IPS-20b (cell line): ENCODE measurements at regions not wholly inside any gene's neighbourhood (a gene's known extent, or its start where the extent isn't known, plus 50 kb on each side); places are given as distances from the start of the nearest gene placed in this dataset.
"Not testable (repeated sequence)": the region's sequence is repeated elsewhere in the genome, so short reads cannot be mapped to it uniquely, and the experiment has no call there.

Source experiments
- H3K27ac ChIP-seq: one replicate; pipeline ENCODE4 v1.5.1; 2013; ENCODE audit warnings: low read length
- H3K27me3 ChIP-seq: 2 replicates; pipeline ENCODE4 v1.6.1; 2013; ENCODE audit warnings: mild to moderate bottlenecking, low read length, inconsistent platforms; ENCODE audit not compliant: insufficient read depth
- H3K36me3 ChIP-seq: 2 replicates; pipeline ENCODE4 v1.6.1; 2013; ENCODE audit warnings: low read depth, mild to moderate bottlenecking, inconsistent platforms, low read length, moderate library complexity; ENCODE audit not compliant: insufficient read depth
- H3K4me1 ChIP-seq: 2 replicates; pipeline ENCODE4 v1.6.1; 2013; ENCODE audit warnings: mild to moderate bottlenecking, control low read depth, inconsistent platforms, low read length, moderate library complexity; ENCODE audit not compliant: insufficient read depth
- H3K4me3 ChIP-seq: 2 replicates; pipeline ENCODE4 v1.5.1; 2013; ENCODE audit warnings: mild to moderate bottlenecking, low read length, inconsistent platforms
- H3K9ac ChIP-seq: 2 replicates; pipeline ENCODE4 v1.6.1; 2013; ENCODE audit warnings: low read depth, mild to moderate bottlenecking, inconsistent platforms, low read length, moderate library complexity
- H3K9me3 ChIP-seq: 2 replicates; pipeline ENCODE4 v1.6.1; 2013; ENCODE audit warnings: mild to moderate bottlenecking, low read depth, low read length, inconsistent platforms; ENCODE audit not compliant: insufficient read depth

- Histone ChIP-seq H3K9me3 (no peaks in the 10 kb centered on the region), H3K36me3 (no peaks in the 10 kb centered on the region), H3K4me1 (peaks cover 23% of the 10 kb centered on the region), H3K4me3 (no peak overlapping the region), H3K27me3 (no peaks in the 10 kb centered on the region), H3K27ac (no peak overlapping the region), H3K9ac (no peak overlapping the region)
These were observed 100.5 kb upstream of the SPATA31D4 start for GRCh38 chr9:81827616-81828296.

DNA sequence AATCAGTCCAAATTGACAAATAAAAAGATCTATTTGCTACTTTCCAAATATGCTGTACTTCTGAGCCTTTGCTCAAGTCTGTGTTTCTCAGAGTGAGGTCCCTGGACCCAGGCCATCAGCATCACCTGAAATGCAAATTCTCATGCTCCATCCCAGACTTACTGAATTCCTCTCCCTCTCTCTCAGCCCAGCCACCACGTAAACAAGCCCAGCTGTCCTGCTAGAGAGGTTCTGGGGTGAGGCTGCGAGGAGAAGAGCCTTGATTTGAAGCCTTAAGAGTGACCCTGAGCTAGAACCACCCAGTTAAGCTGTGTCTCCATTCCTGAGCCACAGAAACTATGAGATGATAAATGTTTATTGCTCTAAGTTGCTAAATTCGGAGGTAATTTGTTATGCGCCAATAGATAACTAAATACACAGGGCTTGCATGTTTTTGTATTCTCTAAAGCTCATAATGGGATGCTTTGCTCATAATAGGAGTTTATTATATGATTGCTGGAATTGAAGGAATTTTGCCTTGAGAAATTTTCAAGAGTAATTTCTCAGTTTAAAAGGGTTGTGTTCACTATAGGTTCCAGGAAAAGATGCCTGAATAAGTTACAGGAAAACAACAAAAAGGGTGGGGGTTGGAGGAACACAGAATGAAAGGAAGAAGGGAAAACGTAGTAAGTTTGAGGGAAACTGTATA lies 98.9 kb upstream of the SPATA31D4 start:
- no peaks in the 10 kb centered on the region for H3K27me3 ChIP-seq
- no peak overlapping the region for H3K27ac ChIP-seq
- no peaks in the 10 kb centered on the region for H3K36me3 ChIP-seq
- H3K4me1 ChIP-seq, result peaks cover 23% of the 10 kb centered on the region
- H3K9me3 ChIP-seq, result no peaks in the 10 kb centered on the region
- no peak overlapping the region for H3K4me3 ChIP-seq
- no peak overlapping the region for H3K9ac ChIP-seq

- H3K36me3 ChIP-seq, H3K9ac ChIP-seq, H3K9me3 ChIP-seq, H3K27ac ChIP-seq, H3K4me3 ChIP-seq, H3K27me3 ChIP-seq: not testable (repeated sequence)
- peaks cover 23% of the 10 kb centered on the region for H3K4me1 ChIP-seq
These were observed 97.8 kb upstream of the SPATA31D4 start for GRCh38 chr9:81830431-81830830.

GRCh38 chr9:81832571-81833285 lies 95.5 kb upstream of the SPATA31D4 start:
- Histone ChIP-seq H3K36me3 (no peaks in the 10 kb centered on the region), H3K27ac (no peak overlapping the region), H3K27me3 (no peaks in the 10 kb centered on the region), H3K4me1 (peaks cover 17% of the 10 kb centered on the region), H3K9me3 (no peaks in the 10 kb centered on the region), H3K4me3 (no peak overlapping the region), H3K9ac (no peak overlapping the region)

DNA sequence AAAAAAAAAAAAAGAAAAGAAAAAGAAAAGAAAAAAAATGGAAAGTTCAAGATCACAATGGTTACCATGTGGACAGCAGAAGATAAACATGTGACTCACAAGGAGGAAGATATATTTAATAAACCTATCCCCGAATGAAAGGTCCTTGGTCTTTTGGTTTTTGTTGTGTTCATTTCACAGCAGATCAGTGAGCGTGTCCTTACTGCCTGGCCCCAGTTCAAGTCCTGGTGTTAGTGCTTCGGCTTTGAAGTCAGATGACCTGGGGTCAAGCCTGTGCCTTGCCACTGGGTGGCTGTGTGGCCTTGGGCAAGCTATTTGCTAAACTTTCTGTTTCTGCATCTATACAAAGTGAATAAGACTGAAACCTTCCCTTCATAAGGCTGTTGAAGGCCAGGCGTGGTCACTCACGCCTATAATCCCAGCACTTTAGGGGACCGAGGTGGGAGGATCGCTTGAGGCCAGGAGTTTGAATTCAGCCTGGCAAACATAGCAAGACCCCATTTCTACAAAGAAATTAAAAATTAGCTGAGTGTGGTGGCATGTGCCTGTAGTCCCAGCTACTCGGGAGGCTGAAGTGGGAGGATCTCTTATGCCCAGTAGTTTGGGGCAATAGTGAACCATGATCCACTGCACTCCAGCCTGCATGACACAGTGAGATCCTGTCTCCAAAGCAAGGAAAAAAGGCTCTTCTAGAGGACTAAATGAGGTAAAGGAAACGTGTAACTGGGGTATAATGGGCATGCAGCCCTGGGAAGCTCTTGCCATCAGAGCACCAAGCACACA lies 94.5 kb upstream of the SPATA31D4 start:
- no peaks in the 10 kb centered on the region for H3K36me3 ChIP-seq
- H3K4me1 ChIP-seq, result peaks cover 10% of the 10 kb centered on the region; the same call in 1 of the 2 replicates
- H3K9me3 ChIP-seq, result no peaks in the 10 kb centered on the region
- H3K4me3 ChIP-seq, result no peak overlapping the region
- no peak overlapping the region for H3K9ac ChIP-seq
- no peaks in the 10 kb centered on the region for H3K27me3 ChIP-seq
- H3K27ac ChIP-seq, result no peak overlapping the region

DNA sequence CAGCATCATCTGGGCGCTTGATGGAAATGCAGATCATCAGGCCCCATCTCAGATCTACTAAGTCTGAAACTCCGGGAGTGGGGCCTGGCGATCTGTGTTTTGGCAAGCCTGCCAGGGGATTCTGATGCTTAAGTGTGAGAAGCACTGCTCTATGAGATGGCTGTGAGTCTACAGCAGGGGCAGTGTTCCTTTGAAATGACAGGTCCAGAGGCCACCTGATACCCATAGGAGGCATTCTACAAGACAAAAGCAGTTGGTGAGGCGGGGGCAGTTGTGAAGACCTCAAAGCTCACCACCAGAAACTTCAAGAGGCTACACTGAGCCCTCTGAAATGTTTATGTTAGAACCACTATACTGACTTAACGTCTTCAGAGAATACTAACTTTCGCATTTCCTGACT lies 86.9 kb upstream of the SPATA31D4 start:
- Histone ChIP-seq H3K4me1 (peaks cover 8% of the 10 kb centered on the region; the same call in 1 of the 2 replicates), H3K4me3 (no peak overlapping the region), H3K36me3 (no peaks in the 10 kb centered on the region), H3K27me3 (no peaks in the 10 kb centered on the region), H3K27ac (no peak overlapping the region), H3K9me3 (no peaks in the 10 kb centered on the region), H3K9ac (no peak overlapping the region)

- peaks cover 8% of the 10 kb centered on the region; the same call in 1 of the 2 replicates for H3K4me1 ChIP-seq
- no peak overlapping the region for H3K9ac ChIP-seq
- H3K27ac ChIP-seq, result no peak overlapping the region
- H3K4me3 ChIP-seq, result no peak overlapping the region
- H3K27me3 ChIP-seq, result no peaks in the 10 kb centered on the region
- H3K9me3 ChIP-seq, result no peaks in the 10 kb centered on the region
- H3K36me3 ChIP-seq, result no peaks in the 10 kb centered on the region
These were observed 84.1 kb upstream of the SPATA31D4 start for GRCh38 chr9:81844131-81844567.

GRCh38 chr9:81847181-81847915 lies 80.9 kb upstream of the SPATA31D4 start:
- H3K9me3 ChIP-seq, result no peaks in the 10 kb centered on the region
- H3K4me1 ChIP-seq, result peaks cover 8% of the 10 kb centered on the region; the same call in 1 of the 2 replicates
- H3K27ac ChIP-seq, result no peak overlapping the region
- H3K9ac ChIP-seq, result no peak overlapping the region
- H3K27me3 ChIP-seq, result no peaks in the 10 kb centered on the region
- H3K36me3 ChIP-seq, result no peaks in the 10 kb centered on the region
- no peak overlapping the region for H3K4me3 ChIP-seq

DNA sequence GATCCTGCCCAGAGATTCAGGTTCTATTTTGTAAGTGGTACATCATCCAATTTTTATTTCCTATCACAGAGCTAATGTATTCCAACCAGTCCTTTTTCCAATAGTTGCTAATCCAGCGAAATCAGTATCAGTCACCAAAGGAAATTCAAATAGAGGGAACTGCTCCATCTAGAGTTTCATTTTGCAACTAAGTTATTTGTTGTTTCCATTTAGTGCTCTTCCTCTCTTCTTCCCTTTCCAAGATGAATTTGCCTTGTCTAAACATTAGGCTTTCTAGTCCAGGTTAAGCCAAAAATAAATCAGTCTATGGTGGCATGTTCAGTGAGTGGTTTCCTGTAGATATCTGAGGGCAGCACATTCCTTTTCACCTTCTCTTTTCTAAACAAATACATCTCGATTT lies 79.8 kb upstream of the SPATA31D4 start:
- no peak overlapping the region for H3K9ac ChIP-seq
- H3K9me3 ChIP-seq, result no peaks in the 10 kb centered on the region
- H3K27me3 ChIP-seq, result no peaks in the 10 kb centered on the region
- H3K27ac ChIP-seq, result no peak overlapping the region
- H3K4me3 ChIP-seq, result no peak overlapping the region
- H3K4me1 ChIP-seq, result peaks cover 8% of the 10 kb centered on the region; the same call in 1 of the 2 replicates
- no peaks in the 10 kb centered on the region for H3K36me3 ChIP-seq

DNA sequence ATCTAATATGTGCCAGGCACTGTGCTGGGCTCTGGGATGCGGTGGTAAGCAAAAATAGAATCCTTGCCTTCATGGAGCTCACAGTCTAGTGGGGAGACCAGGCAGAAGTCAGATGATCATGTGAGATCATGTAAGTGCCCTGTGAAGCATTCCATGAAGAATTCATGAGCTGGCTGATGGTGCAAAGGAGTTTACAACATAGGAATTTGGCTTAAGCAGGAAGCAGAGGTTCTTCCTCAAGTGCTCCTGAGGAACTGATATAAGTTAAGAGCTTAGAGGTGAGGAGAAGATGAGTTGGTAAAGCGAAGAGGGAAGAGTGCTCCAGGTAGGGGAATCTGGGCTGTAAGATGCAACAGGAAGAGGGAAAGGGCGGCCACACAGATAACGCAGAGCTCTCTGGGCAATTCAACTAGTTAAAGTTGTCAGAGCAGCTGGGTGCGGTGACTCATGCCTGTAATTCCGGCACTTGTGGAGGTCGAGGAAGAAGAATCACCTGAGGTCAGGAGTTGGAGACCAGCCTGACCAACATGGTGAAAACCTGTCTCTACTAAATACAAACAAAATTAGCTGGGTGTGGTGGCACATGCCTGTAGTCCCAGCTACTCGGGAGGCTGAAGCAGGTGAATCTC lies 78.5 kb upstream of the SPATA31D4 start:
- Histone ChIP-seq H3K27ac (no peak overlapping the region), H3K9ac (no peak overlapping the region), H3K9me3 (no peaks in the 10 kb centered on the region), H3K36me3 (no peaks in the 10 kb centered on the region), H3K4me3 (no peak overlapping the region), H3K4me1 (no peaks in the 10 kb centered on the region), H3K27me3 (no peaks in the 10 kb centered on the region)
